SK-N-SH treated with all-trans-retinoic acid at 6 μM for 48 hours (cell line): ENCODE measurements at regions not wholly inside any gene's neighbourhood (a gene's known extent, or its start where the extent isn't known, plus 50 kb on each side); places are given as distances from the start of the nearest gene placed in this dataset.

ENCODE experiments used
- CSDC2 ChIP-seq: fragments of 250-450 bp; sonication (Bioruptor Pico); IDR thresholded peaks from 2 replicates; pipeline ENCODE4 v1.5.0; 2020; ENCODE audit warnings: mild to moderate bottlenecking, moderate library complexity
- ISL1 ChIP-seq: fragments of 250-450 bp; sonication (Bioruptor Pico); IDR thresholded peaks from 2 replicates; pipeline ENCODE4 v2.1.2; 2022; ENCODE audit warnings: mild to moderate bottlenecking, moderate library complexity
- ZFP3 ChIP-seq: fragments of 250-450 bp; sonication (Bioruptor Pico); IDR thresholded peaks from 2 replicates; pipeline ENCODE4 v1.5.0; 2020; ENCODE audit warnings: mild to moderate bottlenecking, moderate library complexity

DNA sequence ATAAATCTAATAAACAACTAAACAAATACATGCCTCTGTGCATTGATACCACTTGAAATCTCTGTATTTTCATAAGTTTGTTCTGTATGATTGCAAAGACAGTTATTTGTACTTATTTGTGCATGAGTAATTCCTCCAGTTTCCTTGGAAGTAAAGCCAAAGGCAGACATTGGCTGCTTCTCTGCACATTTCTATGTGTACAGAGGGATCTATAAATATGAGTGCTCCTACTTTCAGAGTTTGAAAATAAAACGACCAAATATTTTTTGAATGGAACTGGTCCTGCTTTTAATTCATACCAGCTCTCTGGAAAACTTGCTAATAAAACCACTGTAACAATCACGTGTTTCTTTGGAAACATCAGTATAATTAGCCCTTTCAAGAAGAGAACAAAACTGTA lies 306.5 kb downstream of the MAN2A1 start:
- TF ChIP-seq ISL1, result no peak
- no peak for TF ChIP-seq ZFP3
- TF ChIP-seq CSDC2 (CRISPR knock-in tag), result no peak
